ENCODE measurements at regions not wholly inside any gene's neighbourhood (a gene's known extent, or its start where the extent isn't known, plus 50 kb on each side); places are given as distances from the start of the nearest gene placed in this dataset.
"Not testable (repeated sequence)": the region's sequence is repeated elsewhere in the genome, so short reads cannot be mapped to it uniquely, and the experiment has no call there.

GRCh38 chr6:163876391-163876790, 461.9 kb downstream of the QKI start:
- DNase-seq (ENCODE audit: low spot score): no peak

- DNase-seq (ENCODE audit: low spot score): no peak
These were observed 460.3 kb downstream of the QKI start for GRCh38 chr6:163874784-163875183.

GRCh38 chr6:163872335-163872734, 457.8 kb downstream of the QKI start:
- DNase-seq (ENCODE audit: low spot score): no peak

- DNase-seq (ENCODE audit: low spot score): no peak
These were observed 457.1 kb downstream of the QKI start for GRCh38 chr6:163871616-163872015.

GRCh38 chr6:163867518-163868292, 453.2 kb downstream of the QKI start:
- DNase-seq (ENCODE audit: low spot score): no peak

GRCh38 chr6:163866192-163866591, 451.7 kb downstream of the QKI start:
- DNase-seq (ENCODE audit: low spot score): no peak

- no peak for DNase-seq (ENCODE audit: low spot score)
These were observed 449.0 kb downstream of the QKI start for GRCh38 chr6:163863565-163863964.

GRCh38 chr6:163862701-163863100, 448.2 kb downstream of the QKI start:
- no peak for DNase-seq (ENCODE audit: low spot score)

- DNase-seq (ENCODE audit: low spot score): no peak
These were observed 447.1 kb downstream of the QKI start for GRCh38 chr6:163861627-163862026.

GRCh38 chr6:163860287-163861081, 446.0 kb downstream of the QKI start:
- DNase-seq (ENCODE audit: low spot score): no peak

- DNase-seq (ENCODE audit: low spot score): not testable (repeated sequence)
These were observed 444.4 kb downstream of the QKI start for GRCh38 chr6:163858870-163859269.

GRCh38 chr6:163857421-163857820, 442.9 kb downstream of the QKI start:
- no peak for DNase-seq (ENCODE audit: low spot score)

GRCh38 chr6:163850874-163851273, 436.4 kb downstream of the QKI start:
- no peak for DNase-seq (ENCODE audit: low spot score)

- DNase-seq (ENCODE audit: low spot score): no peak
These were observed 430.2 kb downstream of the QKI start for GRCh38 chr6:163844761-163845160.

- no peak for DNase-seq (ENCODE audit: low spot score)
These were observed 429.8 kb downstream of the QKI start for GRCh38 chr6:163844357-163844756.

- no peak for DNase-seq (ENCODE audit: low spot score)
These were observed 428.7 kb downstream of the QKI start for GRCh38 chr6:163843218-163843617.

GRCh38 chr6:163842467-163842866, 427.9 kb downstream of the QKI start:
- DNase-seq (ENCODE audit: low spot score): no peak

GRCh38 chr6:163841733-163842132, 427.2 kb downstream of the QKI start:
- no peak for DNase-seq (ENCODE audit: low spot score)

- DNase-seq (ENCODE audit: low spot score): no peak
These were observed 426.8 kb downstream of the QKI start for GRCh38 chr6:163841326-163841725.

GRCh38 chr6:163840880-163841279, 426.4 kb downstream of the QKI start:
- DNase-seq (ENCODE audit: low spot score): no peak

GRCh38 chr6:163839296-163839695, 424.8 kb downstream of the QKI start:
- DNase-seq (ENCODE audit: low spot score): no peak

GRCh38 chr6:163837691-163838431, 423.3 kb downstream of the QKI start:
- DNase-seq (ENCODE audit: low spot score): peak; percentile 60
